HG03571 (cell line): ENCODE measurements at regions not wholly inside any gene's neighbourhood (a gene's known extent, or its start where the extent isn't known, plus 50 kb on each side); places are given as distances from the start of the nearest gene placed in this dataset.
"Not testable (repeated sequence)": the region's sequence is repeated elsewhere in the genome, so short reads cannot be mapped to it uniquely, and the experiment has no call there.

Source experiments
- ATAC-seq: cut with Tn5 transposase; IDR thresholded peaks from one replicate; pipeline ENCODE4 v1.9.1; 2021; ENCODE audit not compliant: unreplicated experiment

GRCh38 chr2:208607694-208608093, 201.1 kb downstream of the PTH2R start:
- ATAC-seq, result no peak

GRCh38 chr2:208608122-208608835, 201.7 kb downstream of the PTH2R start:
- no peak for ATAC-seq

GRCh38 chr2:208609166-208609804, 202.7 kb downstream of the PTH2R start:
- no peak for ATAC-seq

- not testable (repeated sequence) for ATAC-seq
Measured at GRCh38 chr2:208615675-208616074, 209.1 kb downstream of the PTH2R start.

- no peak for ATAC-seq
Measured at GRCh38 chr2:208618220-208618619, 211.6 kb downstream of the PTH2R start.

- ATAC-seq, result no peak
Measured at GRCh38 chr2:208619993-208620392, 213.4 kb downstream of the PTH2R start.

- no peak for ATAC-seq
Measured at GRCh38 chr2:208620487-208620978, 213.9 kb downstream of the PTH2R start.

- no peak for ATAC-seq
Measured at GRCh38 chr2:208627110-208627884, 220.7 kb downstream of the PTH2R start.

GRCh38 chr2:208627916-208628315, 221.3 kb downstream of the PTH2R start:
- ATAC-seq, result no peak

- no peak for ATAC-seq
Measured at GRCh38 chr2:208638059-208638458, 231.5 kb downstream of the PTH2R start.

GRCh38 chr2:208642125-208642779, 235.7 kb downstream of the PTH2R start:
- ATAC-seq, result no peak

GRCh38 chr2:208643145-208643544, 236.6 kb downstream of the PTH2R start:
- ATAC-seq, result no peak

- no peak for ATAC-seq
Measured at GRCh38 chr2:208645226-208645625, 238.6 kb downstream of the PTH2R start.

GRCh38 chr2:208648368-208648767, 241.8 kb downstream of the PTH2R start:
- no peak for ATAC-seq

GRCh38 chr2:208653383-208653782, 246.8 kb downstream of the PTH2R start:
- no peak for ATAC-seq

GRCh38 chr2:208654056-208654455, 247.5 kb downstream of the PTH2R start:
- ATAC-seq, result no peak

- no peak for ATAC-seq
Measured at GRCh38 chr2:208657468-208657867, 250.9 kb downstream of the PTH2R start.

- no peak for ATAC-seq
Measured at GRCh38 chr2:208669394-208669793, 262.8 kb downstream of the PTH2R start.

- no peak for ATAC-seq
Measured at GRCh38 chr2:208671284-208671683, 264.7 kb downstream of the PTH2R start.

- no peak for ATAC-seq
Measured at GRCh38 chr2:208671886-208672680, 265.5 kb downstream of the PTH2R start.
